ENCODE measurements at regions not wholly inside any gene's neighbourhood (a gene's known extent, or its start where the extent isn't known, plus 50 kb on each side); places are given as distances from the start of the nearest gene placed in this dataset.

- Histone ChIP-seq H3K79me2 (ENCODE audit: control insufficient read depth, insufficient read depth, low read length) (no peaks in the 10 kb centered on the region), H3K9me1 (replicated peaks; ENCODE audit: control insufficient read depth, extremely low read depth, insufficient read depth, low read length) (no peaks in the 10 kb centered on the region), H3K4me2 (ENCODE audit: insufficient read depth, low read length) (no peak overlapping the region), H3K9me3 (replicated peaks; ENCODE audit: control insufficient read depth, insufficient read depth, low read length) (no peaks in the 10 kb centered on the region), H2AFZ (ENCODE audit: low read depth, low read length) (no peak overlapping the region), H3K27me3 (ENCODE audit: control insufficient read depth in 2 of 2, insufficient read depth in 2 of 2, low read length in 2 of 2) (peaks cover 0 to 1% of the 10 kb centered on the region in 2 experiments), H3K9ac (replicated peaks; ENCODE audit: extremely low read depth, insufficient read depth, low read length) (no peak overlapping the region), H3K4me1 (ENCODE audit: control insufficient read depth, extremely low read depth, insufficient read depth, low read length) (no peaks in the 10 kb centered on the region), H4K20me1 (replicated peaks; ENCODE audit: control insufficient read depth, extremely low read depth, insufficient read depth, low read length) (no peaks in the 10 kb centered on the region), H3K27ac (ENCODE audit: insufficient read depth, low read depth, low read length) (no peak overlapping the region), H3K36me3 (ENCODE audit: control insufficient read depth in 2 of 2, extremely low read depth in 1 of 2, insufficient read depth in 2 of 2, low read length in 2 of 2) (no peaks in the 10 kb centered on the region), H3K4me3 (replicated peaks in 1 of 3; ENCODE audit: insufficient read depth in 1 of 3, low read depth in 1 of 3, low read length in 3 of 3) (no peak overlapping the region)
- CTCF ChIA-PET: interaction anchor here (1.0 kb wide), 1 partner anchor 28 kb away, joined by 3 read pairs; no protein-coding TSS in a partner anchor
- TF ChIP-seq JUN (IDR thresholded peaks at IDR 0.05; ENCODE audit: borderline replicate concordance, insufficient read depth, insufficient read length, low read depth): no peak
- no peak for TF ChIP-seq FOS (IDR thresholded peaks at IDR 0.05; ENCODE audit: borderline replicate concordance, insufficient read depth, low read length)
- TF ChIP-seq, protein P1, sequence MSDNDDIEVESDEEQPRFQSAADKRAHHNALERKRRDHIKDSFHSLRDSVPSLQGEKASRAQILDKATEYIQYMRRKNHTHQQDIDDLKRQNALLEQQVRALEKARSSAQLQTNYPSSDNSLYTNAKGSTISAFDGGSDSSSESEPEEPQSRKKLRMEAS (IDR thresholded peaks at IDR 0.05; ENCODE audit: insufficient read depth, insufficient read length): no peak
- FAIRE-seq (no peak), DNase-seq (ENCODE audit: low read depth, low spot score) (no peak)
- POLR2A ChIA-PET: interaction anchor here (0.5 kb wide), 1 partner anchor 1860 kb away, joined by 4 read pairs; no protein-coding TSS in a partner anchor
- no TSS peak for BruUV-seq (replicated peaks)
- dilution Hi-C loops (cut with MboI; ENCODE audit: extremely low pct_ligation_motif_present, low sequenced_read_pairs): no loop called here
- intact Hi-C loops (cut with micrococcal nuclease): no loop called here
Observed at GRCh38 chr9:107699231-107699630, 209.7 kb upstream of the KLF4 start.

- POLR2A ChIA-PET: no interaction called here
- CTCF ChIA-PET: interaction anchor here (0.7 kb wide), 1 partner anchor 162 kb away, joined by 4 read pairs; no protein-coding TSS in a partner anchor
- H3K9ac ChIP-seq (replicated peaks; ENCODE audit: extremely low read depth, insufficient read depth, low read length): no peak overlapping the region
Observed at GRCh38 chr9:107698779-107699178, 209.2 kb upstream of the KLF4 start.

More at GRCh38 chr9:107698779-107699178, 209.2 kb upstream of the KLF4 start:
- Histone ChIP-seq H4K20me1 (replicated peaks; ENCODE audit: control insufficient read depth, extremely low read depth, insufficient read depth, low read length) (no peaks in the 10 kb centered on the region), H3K27ac (ENCODE audit: insufficient read depth, low read depth, low read length) (no peak overlapping the region), H3K4me1 (ENCODE audit: control insufficient read depth, extremely low read depth, insufficient read depth, low read length) (no peaks in the 10 kb centered on the region), H3K9me1 (replicated peaks; ENCODE audit: control insufficient read depth, extremely low read depth, insufficient read depth, low read length) (no peaks in the 10 kb centered on the region), H3K4me3 (replicated peaks in 1 of 3; ENCODE audit: insufficient read depth in 1 of 3, low read depth in 1 of 3, low read length in 3 of 3) (no peak overlapping the region), H3K4me2 (ENCODE audit: insufficient read depth, low read length) (no peak overlapping the region), H2AFZ (ENCODE audit: low read depth, low read length) (no peak overlapping the region), H3K9me3 (replicated peaks; ENCODE audit: control insufficient read depth, insufficient read depth, low read length) (no peaks in the 10 kb centered on the region), H3K79me2 (ENCODE audit: control insufficient read depth, insufficient read depth, low read length) (no peaks in the 10 kb centered on the region), H3K27me3 (ENCODE audit: control insufficient read depth in 2 of 2, insufficient read depth in 2 of 2, low read length in 2 of 2) (peaks cover 0 to 1% of the 10 kb centered on the region in 2 experiments), H3K36me3 (ENCODE audit: control insufficient read depth in 2 of 2, extremely low read depth in 1 of 2, insufficient read depth in 2 of 2, low read length in 2 of 2) (no peaks in the 10 kb centered on the region)
- TF ChIP-seq FOS (IDR thresholded peaks at IDR 0.05; ENCODE audit: borderline replicate concordance, insufficient read depth, low read length): no peak
- TF ChIP-seq, protein P1 (IDR thresholded peaks at IDR 0.05; ENCODE audit: insufficient read depth, insufficient read length): no peak
- no peak for TF ChIP-seq EZH2 (IDR thresholded peaks at IDR 0.05; ENCODE audit: borderline replicate concordance, low read depth, low read length, severe bottlenecking)
- TF ChIP-seq, protein P2, sequence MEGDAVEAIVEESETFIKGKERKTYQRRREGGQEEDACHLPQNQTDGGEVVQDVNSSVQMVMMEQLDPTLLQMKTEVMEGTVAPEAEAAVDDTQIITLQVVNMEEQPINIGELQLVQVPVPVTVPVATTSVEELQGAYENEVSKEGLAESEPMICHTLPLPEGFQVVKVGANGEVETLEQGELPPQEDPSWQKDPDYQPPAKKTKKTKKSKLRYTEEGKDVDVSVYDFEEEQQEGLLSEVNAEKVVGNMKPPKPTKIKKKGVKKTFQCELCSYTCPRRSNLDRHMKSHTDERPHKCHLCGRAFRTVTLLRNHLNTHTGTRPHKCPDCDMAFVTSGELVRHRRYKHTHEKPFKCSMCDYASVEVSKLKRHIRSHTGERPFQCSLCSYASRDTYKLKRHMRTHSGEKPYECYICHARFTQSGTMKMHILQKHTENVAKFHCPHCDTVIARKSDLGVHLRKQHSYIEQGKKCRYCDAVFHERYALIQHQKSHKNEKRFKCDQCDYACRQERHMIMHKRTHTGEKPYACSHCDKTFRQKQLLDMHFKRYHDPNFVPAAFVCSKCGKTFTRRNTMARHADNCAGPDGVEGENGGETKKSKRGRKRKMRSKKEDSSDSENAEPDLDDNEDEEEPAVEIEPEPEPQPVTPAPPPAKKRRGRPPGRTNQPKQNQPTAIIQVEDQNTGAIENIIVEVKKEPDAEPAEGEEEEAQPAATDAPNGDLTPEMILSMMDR (IDR thresholded peaks at IDR 0.05; ENCODE audit: extremely low read depth in 1 of 2, insufficient read depth in 1 of 2, low read depth in 1 of 2, low read length in 2 of 2): no peak
- no peak for TF ChIP-seq MYC (IDR thresholded peaks at IDR 0.05; ENCODE audit: low read depth, low read length)
- TF ChIP-seq POLR2A (IDR thresholded peaks at IDR 0.05; ENCODE audit: low read depth, low read length): no peak
- no peak for TF ChIP-seq GATA2 (IDR thresholded peaks at IDR 0.05; ENCODE audit: insufficient read depth, insufficient read length, low read depth, low read length)
- TF ChIP-seq JUN (IDR thresholded peaks at IDR 0.05; ENCODE audit: borderline replicate concordance, insufficient read depth, insufficient read length, low read depth): no peak
- TF ChIP-seq POLR2AphosphoS5 (IDR thresholded peaks at IDR 0.05; ENCODE audit: insufficient read depth, low read depth, low read length): no peak
- DNase-seq (ENCODE audit: low read depth, low spot score): no peak
- intact Hi-C loops (cut with micrococcal nuclease): no loop called here
- BruUV-seq (replicated peaks): no TSS peak
- no peak for FAIRE-seq
- dilution Hi-C loops (cut with MboI; ENCODE audit: extremely low pct_ligation_motif_present, low sequenced_read_pairs): no loop called here

All from endothelial cell of umbilical vein (primary cell).